ENCODE measurements at regions not wholly inside any gene's neighbourhood (a gene's known extent, or its start where the extent isn't known, plus 50 kb on each side); places are given as distances from the start of the nearest gene placed in this dataset.
"Not testable (repeated sequence)": the region's sequence is repeated elsewhere in the genome, so short reads cannot be mapped to it uniquely, and the experiment has no call there.

- no peak for DNase-seq
Observed at GRCh38 chr7:102721-103120, 89.7 kb upstream of the FAM20C start.

DNA sequence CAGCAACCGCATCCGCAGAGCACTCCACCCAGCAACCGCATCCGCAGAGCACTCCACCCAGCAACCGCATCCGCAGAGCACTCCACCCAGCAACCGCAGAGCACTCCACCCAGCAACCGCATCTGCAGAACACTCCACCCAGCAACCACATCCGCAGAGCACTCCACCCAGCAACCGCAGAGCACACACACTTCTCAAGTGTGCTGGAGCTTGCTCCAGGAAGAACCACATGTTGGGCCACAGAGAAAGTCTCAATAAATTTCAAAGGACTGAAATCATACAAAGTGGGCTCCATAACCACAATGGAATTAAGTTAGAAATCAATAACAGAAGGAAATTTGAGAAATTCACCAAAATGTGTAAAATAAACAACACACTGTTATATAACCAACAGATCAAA, 88.4 kb upstream of the FAM20C start:
- DNase-seq: not testable (repeated sequence)

- DNase-seq: no peak
Observed at GRCh38 chr7:105002-105401, 87.4 kb upstream of the FAM20C start.

DNA sequence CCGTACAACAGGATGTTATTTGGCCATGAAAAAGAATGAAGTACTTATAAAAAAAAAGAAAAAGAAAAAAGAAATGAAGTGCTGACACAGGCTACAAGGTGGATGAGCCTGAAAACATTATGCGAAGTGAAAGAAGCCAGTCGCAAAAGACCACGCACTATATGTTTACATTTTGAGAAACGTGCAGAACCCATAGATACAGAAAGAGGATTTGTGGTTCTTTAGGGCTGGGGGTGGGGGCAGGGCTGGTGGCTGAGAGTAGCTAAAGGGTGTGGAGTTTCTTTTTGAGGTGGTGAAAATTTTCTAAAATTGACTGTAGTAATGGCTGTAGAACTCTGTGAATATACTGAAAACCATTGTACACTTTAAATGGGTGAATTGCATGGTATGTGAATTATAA, 86.0 kb upstream of the FAM20C start:
- no peak for DNase-seq

GRCh38 chr7:107233-107632, 85.1 kb upstream of the FAM20C start:
- no peak for DNase-seq

DNA sequence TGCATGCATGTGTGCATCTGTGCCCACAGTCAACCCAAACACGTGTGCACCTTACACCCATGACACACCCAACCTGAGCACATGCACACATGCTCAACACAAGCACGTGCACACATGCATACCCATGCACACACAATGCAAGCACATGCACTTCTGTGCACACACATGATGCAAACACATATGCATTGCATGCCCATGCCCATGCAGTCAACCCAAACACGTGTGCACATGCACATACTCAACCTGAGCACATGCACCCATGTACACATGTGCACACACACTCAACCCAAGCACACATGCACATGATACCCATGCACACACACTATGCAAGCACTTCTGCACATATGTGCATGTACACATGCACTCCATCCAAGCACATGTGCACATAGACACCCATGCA, 84.5 kb upstream of the FAM20C start:
- no peak for DNase-seq

DNA sequence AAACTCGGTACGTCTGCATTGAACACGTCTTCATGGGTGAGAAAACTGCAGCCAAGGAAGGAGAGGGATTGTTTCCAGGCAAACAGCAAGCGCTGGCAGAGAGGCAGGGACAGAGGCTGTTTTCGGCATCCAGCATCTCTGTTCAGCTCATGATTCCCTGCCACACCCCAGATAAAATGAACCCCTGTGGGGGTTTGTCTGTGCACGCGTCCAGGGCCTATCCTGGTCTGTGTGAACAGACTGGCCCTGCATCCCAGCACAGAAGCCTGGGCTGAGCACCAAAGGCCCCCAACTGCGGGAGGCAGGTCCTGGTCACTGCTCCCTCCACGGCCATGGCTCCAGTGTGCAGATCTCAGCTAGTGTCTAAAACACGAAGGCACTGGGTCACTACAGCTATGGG, 83.3 kb upstream of the FAM20C start:
- DNase-seq: no peak

DNA sequence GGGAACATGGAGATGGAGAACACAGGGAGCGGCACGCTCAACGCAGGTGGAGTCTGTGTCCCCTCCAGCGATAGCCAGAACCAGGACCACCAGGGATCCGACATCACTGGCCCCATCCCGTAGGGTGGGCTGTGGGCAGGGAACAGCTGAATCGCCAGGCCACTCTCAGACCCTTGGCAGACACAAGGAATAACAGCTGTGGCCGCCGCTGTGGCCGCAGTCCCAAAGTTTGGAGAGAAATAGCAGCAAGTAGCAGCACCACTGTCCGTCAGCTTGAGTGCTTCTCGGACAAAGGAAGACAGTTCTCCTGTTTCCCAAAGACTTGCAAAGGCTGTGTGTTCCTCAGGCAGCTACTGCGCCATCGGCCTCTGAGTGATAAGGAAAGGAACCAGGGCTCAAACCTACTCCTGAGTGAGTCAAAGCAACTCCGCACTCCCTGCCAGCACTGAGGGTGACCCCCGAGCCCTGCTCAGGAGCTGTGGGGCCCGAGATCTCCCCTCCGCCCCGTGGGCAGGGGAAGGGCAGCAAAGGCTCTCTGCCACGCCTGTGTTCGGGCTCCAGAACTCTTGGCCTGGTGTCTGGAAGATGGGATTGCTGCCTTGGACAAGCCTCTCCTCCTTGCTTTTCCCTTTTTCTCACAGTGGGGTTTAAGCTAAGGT, 82.3 kb upstream of the FAM20C start:
- DNase-seq: no peak

- DNase-seq: no peak
Observed at GRCh38 chr7:110557-111232, 81.7 kb upstream of the FAM20C start.

- no peak for DNase-seq
Observed at GRCh38 chr7:111591-111990, 80.8 kb upstream of the FAM20C start.

DNA sequence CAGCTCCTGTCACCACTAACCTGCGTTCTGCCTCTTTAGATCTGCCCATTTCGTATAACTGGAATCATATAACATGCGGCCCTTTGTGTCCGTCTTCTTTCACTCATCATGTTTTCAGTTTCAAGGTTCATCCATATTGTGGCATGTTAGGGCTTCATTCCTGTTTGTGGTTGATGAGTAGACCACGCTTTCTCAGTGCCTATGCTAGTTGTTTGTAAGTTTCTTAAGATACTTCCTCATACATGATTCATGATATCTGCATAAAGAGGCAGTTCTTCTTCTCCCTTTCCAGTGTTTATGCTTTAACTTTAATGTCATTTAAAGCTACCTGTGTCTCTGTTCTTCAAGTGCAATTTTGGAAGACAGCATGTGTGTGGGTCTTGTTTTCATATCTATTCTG, 79.5 kb upstream of the FAM20C start:
- no peak for DNase-seq

DNA sequence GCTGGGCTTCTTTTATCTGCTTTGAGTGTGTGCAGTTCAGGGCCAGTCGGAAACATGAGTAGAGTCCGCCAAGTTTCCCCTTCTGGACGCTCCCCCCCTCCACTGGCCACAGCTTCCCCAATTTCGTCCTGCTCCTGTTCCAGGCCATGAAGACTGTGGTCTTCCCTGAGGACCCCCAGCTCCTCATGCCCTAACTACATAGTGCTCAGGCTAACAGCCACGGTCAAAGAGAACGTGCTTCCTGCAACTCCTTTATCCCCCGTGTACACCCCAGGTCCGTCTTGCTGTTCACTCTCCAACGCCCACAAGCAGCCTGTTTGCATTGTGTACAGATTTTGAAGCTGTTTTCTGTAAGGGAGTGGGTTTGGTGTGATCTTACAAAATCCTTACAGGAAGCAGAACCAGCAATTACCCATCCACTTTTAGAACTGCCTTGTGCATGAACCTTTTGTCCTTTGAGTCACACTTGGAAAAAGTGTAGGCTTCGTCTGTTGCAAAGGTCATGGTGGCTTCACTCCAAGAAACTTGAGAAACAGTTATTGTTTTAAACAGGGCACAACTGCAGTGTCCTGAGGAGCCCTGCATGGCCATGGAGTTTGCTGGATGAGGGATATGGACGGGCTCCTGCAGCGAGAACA, 77.0 kb upstream of the FAM20C start:
- DNase-seq: no peak

- no peak for DNase-seq
Observed at GRCh38 chr7:116188-116981, 76.0 kb upstream of the FAM20C start.

GRCh38 chr7:117836-118614, 74.3 kb upstream of the FAM20C start:
- DNase-seq: no peak

- no peak for DNase-seq
Observed at GRCh38 chr7:118615-119391, 73.6 kb upstream of the FAM20C start.

GRCh38 chr7:119392-120163, 72.8 kb upstream of the FAM20C start:
- DNase-seq: no peak

- no peak for DNase-seq
Observed at GRCh38 chr7:120164-120991, 72.0 kb upstream of the FAM20C start.

DNA sequence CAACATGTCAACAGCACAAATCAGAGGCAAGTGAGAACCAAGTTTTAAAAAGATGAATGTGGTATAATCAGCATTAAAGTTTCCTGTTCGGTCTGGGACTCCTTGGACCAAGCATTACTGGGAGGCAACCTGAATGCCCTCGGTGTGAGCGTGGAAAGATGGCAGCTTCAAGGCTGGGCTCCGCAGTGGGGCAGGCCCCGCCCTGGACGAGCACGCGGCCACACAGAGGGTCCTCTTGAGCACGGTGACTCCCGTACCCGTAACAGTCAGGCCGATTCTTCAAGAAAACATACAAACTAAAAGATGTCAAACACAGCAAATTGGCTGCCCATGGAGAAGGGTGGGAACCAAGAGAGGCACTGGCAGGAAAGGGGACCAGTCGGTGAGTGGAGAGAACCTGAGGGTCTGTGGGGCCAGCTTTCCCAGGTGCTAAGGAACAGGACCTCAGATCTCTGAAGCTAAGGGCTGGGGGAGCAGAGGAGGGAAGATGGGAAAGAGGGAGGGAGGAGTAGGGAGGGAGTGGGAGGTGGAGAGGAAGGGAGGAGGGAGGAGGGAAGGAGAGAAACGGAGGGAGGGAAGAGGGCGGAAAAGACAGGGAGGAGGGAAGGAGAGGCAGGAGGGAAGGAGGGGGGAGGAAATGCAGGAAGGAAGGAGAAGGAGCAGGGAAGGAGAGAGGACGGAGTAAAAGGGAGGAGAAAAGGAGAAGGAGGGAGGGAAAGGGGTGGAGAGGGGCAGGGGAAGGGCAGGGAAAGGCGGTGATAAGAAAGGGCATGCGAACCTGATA, 71.2 kb upstream of the FAM20C start:
- no peak for DNase-seq

DNA sequence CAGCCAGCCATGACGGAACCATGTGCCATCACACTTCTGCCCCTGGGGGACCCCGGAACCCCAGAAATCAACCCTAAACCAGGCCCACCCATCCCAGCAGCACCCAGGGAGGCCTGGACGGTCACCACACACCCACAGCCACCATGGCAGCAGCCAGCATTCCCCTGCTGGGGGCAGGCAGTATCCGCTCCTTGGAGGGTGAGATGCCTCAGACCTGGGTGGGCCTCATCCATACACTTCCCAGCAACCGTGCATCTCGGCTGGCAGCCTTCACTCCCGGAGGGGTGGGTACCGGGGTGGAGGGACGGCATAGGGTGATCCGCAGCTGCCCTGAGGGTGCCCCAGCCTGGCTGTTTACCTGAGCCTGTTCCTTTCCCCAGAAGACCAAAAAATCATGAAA, 69.1 kb upstream of the FAM20C start:
- no peak for DNase-seq

Data from activated CD8-positive, alpha-beta memory T cell treated with anti-CD3 and anti-CD28 coated beads, Interleukin-2, amount 50 U/mL, for 48 hours (primary cell).